IPS-NIHi7 (cell line): ENCODE measurements at regions not wholly inside any gene's neighbourhood (a gene's known extent, or its start where the extent isn't known, plus 50 kb on each side); places are given as distances from the start of the nearest gene placed in this dataset.
"Not testable (repeated sequence)": the region's sequence is repeated elsewhere in the genome, so short reads cannot be mapped to it uniquely, and the experiment has no call there.

Experiments
- DNase-seq: peaks from one replicate; pipeline ENCODE4 v3.0.0; 2012; ENCODE audit warnings: mixed read lengths; ENCODE audit errors: extremely low spot score

- no peak for DNase-seq
Observed at GRCh38 chr4:161329852-161330251, 833.9 kb downstream of the FSTL5 start.

GRCh38 chr4:161321706-161322105 is 842.1 kb downstream of the FSTL5 start:
- no peak for DNase-seq

GRCh38 chr4:161320377-161320776 is 843.4 kb downstream of the FSTL5 start:
- peak; percentile 60 for DNase-seq

- no peak for DNase-seq
Observed at GRCh38 chr4:161317000-161317399, 846.8 kb downstream of the FSTL5 start.

- DNase-seq, result no peak
Observed at GRCh38 chr4:161314371-161314770, 849.4 kb downstream of the FSTL5 start.

- DNase-seq, result no peak
Observed at GRCh38 chr4:161303551-161303950, 860.2 kb downstream of the FSTL5 start.

GRCh38 chr4:161291222-161291621 is 872.6 kb downstream of the FSTL5 start:
- no peak for DNase-seq

- DNase-seq, result no peak
Observed at GRCh38 chr4:161287678-161288352, 876.0 kb downstream of the FSTL5 start.

GRCh38 chr4:161285461-161285860 is 878.3 kb downstream of the FSTL5 start:
- DNase-seq, result no peak

- DNase-seq, result no peak
Observed at GRCh38 chr4:161280929-161281328, 882.9 kb downstream of the FSTL5 start.

GRCh38 chr4:161279095-161279494 is 884.7 kb downstream of the FSTL5 start:
- DNase-seq, result no peak

- DNase-seq, result not testable (repeated sequence)
Observed at GRCh38 chr4:161277150-161277787, 886.5 kb downstream of the FSTL5 start.

GRCh38 chr4:161273607-161274006 is 890.2 kb downstream of the FSTL5 start:
- DNase-seq, result no peak

GRCh38 chr4:161260819-161261218 is 903.0 kb downstream of the FSTL5 start:
- DNase-seq, result no peak

GRCh38 chr4:161256716-161257115 is 907.1 kb downstream of the FSTL5 start:
- peak; percentile 18 for DNase-seq

- no peak for DNase-seq
Observed at GRCh38 chr4:161256172-161256571, 907.6 kb downstream of the FSTL5 start.

GRCh38 chr4:161254375-161254774 is 909.4 kb downstream of the FSTL5 start:
- DNase-seq, result no peak

GRCh38 chr4:161252520-161253141 is 911.2 kb downstream of the FSTL5 start:
- peak; percentile 29 for DNase-seq

GRCh38 chr4:161249779-161250440 is 913.9 kb downstream of the FSTL5 start:
- no peak for DNase-seq

- DNase-seq, result no peak
Observed at GRCh38 chr4:161248880-161249279, 914.9 kb downstream of the FSTL5 start.

- DNase-seq, result no peak
Observed at GRCh38 chr4:161247831-161248230, 916.0 kb downstream of the FSTL5 start.

- DNase-seq, result no peak
Observed at GRCh38 chr4:161238033-161238432, 925.8 kb downstream of the FSTL5 start.

- no peak for DNase-seq
Observed at GRCh38 chr4:161237495-161237894, 926.3 kb downstream of the FSTL5 start.
